Small intestine (tissue), 7 donors: ENCODE measurements at regions not wholly inside any gene's neighbourhood (a gene's known extent, or its start where the extent isn't known, plus 50 kb on each side); places are given as distances from the start of the nearest gene placed in this dataset.

ENCODE experiments used
- DNase-seq, 2 donors: peaks; one replicate each; pipeline versions ENCODE4 v3.0.0 to v3.0.0-alpha.2; 2013
- FAIRE-seq: peaks from 2 replicates; lab custom pipeline; 2012; peaks lifted over from hg19 to GRCh38; lab: Jason Lieb, UNC
- H3K27ac ChIP-seq, 3 donors: one replicate each; pipeline ENCODE4 v1.5.1; 2013; ENCODE audit warnings: low read length in 2 of 3, mild to moderate bottlenecking in 2 of 3, control low read depth in 1 of 3, inconsistent platforms in 1 of 3, low read depth in 1 of 3, moderate library complexity in 1 of 3
- H3K27me3 ChIP-seq, 3 donors: one replicate each; pipeline ENCODE4 v1.6.1; 2013; ENCODE audit warnings: low read length in 3 of 3, inconsistent platforms in 1 of 3; ENCODE audit not compliant: control insufficient read depth in 3 of 3, insufficient read depth in 3 of 3
- H3K36me3 ChIP-seq, 3 donors: one replicate each; pipeline ENCODE4 v1.6.1; 2013; ENCODE audit warnings: low read length in 3 of 3, inconsistent platforms in 1 of 3, low read depth in 1 of 3, mild to moderate bottlenecking in 1 of 3, moderate library complexity in 1 of 3; ENCODE audit not compliant: control insufficient read depth in 3 of 3, insufficient read depth in 2 of 3
- H3K4me1 ChIP-seq, 3 donors: one replicate each; pipeline ENCODE4 v1.6.1; 2013; ENCODE audit warnings: low read length in 2 of 3, inconsistent platforms in 1 of 3, low read depth in 1 of 3, mild to moderate bottlenecking in 1 of 3, moderate library complexity in 1 of 3; ENCODE audit not compliant: control insufficient read depth in 3 of 3, insufficient read depth in 2 of 3
- H3K4me3 ChIP-seq, 3 donors: one replicate each; pipeline ENCODE4 v1.5.1; 2013; ENCODE audit warnings: low read length in 3 of 3, control low read depth in 1 of 3, inconsistent platforms in 1 of 3, low read depth in 1 of 3, mild to moderate bottlenecking in 1 of 3, moderate library complexity in 1 of 3
- H3K9me3 ChIP-seq, 2 donors: one replicate each; pipeline ENCODE4 v1.6.1; 2013; ENCODE audit warnings: low read depth in 1 of 2, low read length in 1 of 2; ENCODE audit not compliant: control insufficient read depth in 2 of 2, insufficient read depth in 1 of 2
- WGBS, 3 donors: extraction: QIAGEN DNeasy Blood & Tissue Kit; methylation state at CpG; one replicate each; pipeline ENCODE4 v1.1.7; 2013; 5-methylcytosine and 5-hydroxymethylcytosine counted together
- donor health status: healthy with polysubstance abuse.
- donor health status: control.
- donor health status: control.
- donor health status: Bipolar disorder and iron deficiency.
- donor health status: healthy.

- H3K4me1 ChIP-seq = no peaks in the 10 kb centered on the region
- no peak for DNase-seq
- H3K27me3 ChIP-seq = no peaks in the 10 kb centered on the region
- 83 to 87% (median 84%) methylated on average over 3 of the region's 3 CpGs for WGBS, 3 donors
- H3K4me3 ChIP-seq = no peak overlapping the region
- no peaks in the 10 kb centered on the region for H3K9me3 ChIP-seq
- no peak overlapping the region for H3K27ac ChIP-seq
- FAIRE-seq = no peak
- H3K36me3 ChIP-seq = no peaks in the 10 kb centered on the region
Observed at GRCh38 chr9:31854187-31854586, 530.3 kb upstream of the ACO1 start.

GRCh38 chr9:31868830-31869229 is 515.6 kb upstream of the ACO1 start:
- Histone ChIP-seq H3K4me1 (no peaks in the 10 kb centered on the region), H3K9me3 (peaks cover 0 to 7% of the 10 kb centered on the region in 2 donors), H3K27me3 (no peaks in the 10 kb centered on the region), H3K4me3 (no peak overlapping the region), H3K27ac (no peak overlapping the region), H3K36me3 (no peaks in the 10 kb centered on the region)
- DNase-seq (no peak), FAIRE-seq (no peak)
- WGBS, 3 donors = 86 to 89% (median 88%) methylated on average over 5 of the region's 5 CpGs

GRCh38 chr9:31870276-31870675 is 514.2 kb upstream of the ACO1 start:
- Histone ChIP-seq H3K9me3 (peaks cover 0 to 7% of the 10 kb centered on the region in 2 donors), H3K4me1 (no peaks in the 10 kb centered on the region), H3K36me3 (no peaks in the 10 kb centered on the region), H3K27me3 (no peaks in the 10 kb centered on the region), H3K4me3 (no peak overlapping the region), H3K27ac (no peak overlapping the region)
- FAIRE-seq = no peak
- no peak for DNase-seq
- 56 to 75% (median 57%) methylated on average over 2 of the region's 2 CpGs for WGBS, 3 donors

GRCh38 chr9:31873722-31874121 is 510.7 kb upstream of the ACO1 start:
- Histone ChIP-seq H3K9me3 (peaks cover 0 to 4% of the 10 kb centered on the region in 2 donors), H3K4me1 (no peaks in the 10 kb centered on the region), H3K36me3 (no peaks in the 10 kb centered on the region), H3K27me3 (no peaks in the 10 kb centered on the region), H3K27ac (no peak overlapping the region), H3K4me3 (no peak overlapping the region)
- no peak for FAIRE-seq
- no peak for DNase-seq
- WGBS, 3 donors = 83 to 84% (median 83%) methylated on average over 7 of the region's 7 CpGs

DNA sequence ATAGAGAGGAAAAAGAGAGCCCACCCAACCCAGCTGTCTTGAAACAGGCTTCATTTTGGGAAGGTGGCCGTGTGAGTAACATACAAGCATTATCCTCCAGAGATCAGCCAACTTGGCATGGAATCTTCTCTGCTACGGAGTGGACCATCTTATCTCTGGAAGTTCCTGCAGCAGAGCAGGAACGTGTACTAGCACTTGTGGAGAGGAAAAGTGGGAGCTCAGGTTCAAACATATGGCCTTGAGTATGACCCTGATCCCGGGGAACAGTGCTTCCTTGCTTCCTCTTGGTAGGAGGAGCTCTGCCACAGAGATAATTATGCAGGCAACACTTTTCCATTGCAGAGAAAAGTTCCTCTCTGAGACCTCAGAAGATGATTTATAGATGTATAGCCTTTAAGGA is 490.4 kb upstream of the ACO1 start:
- no peaks in the 10 kb centered on the region for H3K4me1 ChIP-seq
- H3K4me3 ChIP-seq = no peak overlapping the region
- DNase-seq (no peak), FAIRE-seq (no peak)
- no peak overlapping the region for H3K27ac ChIP-seq
- 39 to 57% (median 43%) methylated on average over 4 of the region's 4 CpGs for WGBS, 3 donors
- H3K27me3 ChIP-seq = no peaks in the 10 kb centered on the region
- peaks cover 0 to under 1% of the 10 kb centered on the region in 2 donors for H3K9me3 ChIP-seq
- H3K36me3 ChIP-seq = no peaks in the 10 kb centered on the region

DNA sequence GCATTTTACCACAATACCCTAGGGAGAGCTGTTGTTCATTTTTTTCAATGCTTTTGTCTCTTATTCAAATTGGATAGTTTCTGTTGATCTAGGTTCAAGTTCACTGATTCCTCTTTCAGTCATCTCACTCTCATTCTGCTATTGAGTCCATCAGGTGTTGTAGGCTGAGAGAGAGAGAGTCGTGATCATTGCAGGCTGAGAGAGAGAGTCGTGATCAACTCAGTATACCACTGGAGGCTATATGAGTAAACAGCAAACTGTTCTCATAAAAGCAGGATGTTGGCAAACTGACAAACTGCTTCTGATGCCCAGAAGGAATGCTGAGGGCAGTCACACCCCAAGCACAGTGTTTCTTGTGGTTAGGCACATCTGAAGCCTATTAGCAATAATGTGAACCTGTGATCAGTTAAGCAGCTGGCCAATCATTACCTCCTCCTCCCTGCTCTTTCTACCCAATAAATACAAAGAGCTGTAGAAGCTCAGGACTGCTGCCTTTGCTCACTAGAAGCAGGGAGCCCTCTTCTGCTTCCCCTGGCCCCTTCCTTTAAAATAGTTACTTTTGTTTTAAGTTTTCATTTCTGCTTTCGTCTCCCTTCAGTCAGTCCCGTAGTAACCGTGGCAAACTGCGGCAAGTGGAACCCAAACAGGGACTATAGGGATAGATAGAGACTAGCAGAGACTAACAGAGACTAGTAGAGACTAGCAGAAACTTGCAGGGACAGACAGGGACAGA is 476.1 kb upstream of the ACO1 start:
- H3K36me3 ChIP-seq = no peaks in the 10 kb centered on the region
- FAIRE-seq = no peak
- 82 to 86% (median 83%) methylated on average over 6 of the region's 6 CpGs for WGBS, 3 donors

GRCh38 chr9:31908891-31909480 is 475.5 kb upstream of the ACO1 start:
- WGBS, 3 donors = 66 to 74% (median 66%) methylated on average over 11 of the region's 11 CpGs
- H3K36me3 ChIP-seq = no peaks in the 10 kb centered on the region

More for the DNA sequence above, 476.1 kb upstream of the ACO1 start:
- no peaks in the 10 kb centered on the region for H3K9me3 ChIP-seq
- H3K4me1 ChIP-seq = no peaks in the 10 kb centered on the region
- DNase-seq = no peak
- H3K4me3 ChIP-seq = no peak overlapping the region
- no peak overlapping the region for H3K27ac ChIP-seq
- H3K27me3 ChIP-seq = no peaks in the 10 kb centered on the region

DNA sequence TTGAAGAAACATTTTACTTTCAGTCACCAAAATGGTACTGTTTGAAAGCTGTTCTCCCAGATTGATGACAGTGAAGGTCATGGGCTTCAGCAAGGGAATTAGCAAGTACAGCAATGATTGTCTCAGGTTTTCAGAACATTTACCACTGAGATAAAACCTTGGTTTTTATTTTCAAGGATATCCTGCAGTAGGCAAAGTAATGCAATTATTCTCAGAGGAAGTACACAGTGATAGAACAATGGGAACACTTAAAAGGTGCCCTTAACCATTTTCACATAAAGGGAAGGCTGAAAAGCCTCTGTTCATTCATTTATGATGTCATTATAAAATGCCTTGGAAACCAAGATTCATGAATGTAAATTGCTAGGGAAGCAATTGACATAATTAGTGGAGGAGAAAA is 471.8 kb upstream of the ACO1 start:
- no peaks in the 10 kb centered on the region for H3K4me1 ChIP-seq
- H3K36me3 ChIP-seq = no peaks in the 10 kb centered on the region
- no peak overlapping the region for H3K27ac ChIP-seq
- DNase-seq (no peak), FAIRE-seq (no peak)
- H3K27me3 ChIP-seq = no peaks in the 10 kb centered on the region
- H3K9me3 ChIP-seq = no peaks in the 10 kb centered on the region
- H3K4me3 ChIP-seq = no peak overlapping the region

More at GRCh38 chr9:31908891-31909480, 475.5 kb upstream of the ACO1 start:
- no peaks in the 10 kb centered on the region for H3K9me3 ChIP-seq
- no peaks in the 10 kb centered on the region for H3K4me1 ChIP-seq
- FAIRE-seq (no peak), DNase-seq (no peak)
- no peak overlapping the region for H3K4me3 ChIP-seq
- H3K27me3 ChIP-seq = no peaks in the 10 kb centered on the region
- no peak overlapping the region for H3K27ac ChIP-seq
